ENCODE measurements at regions not wholly inside any gene's neighbourhood (a gene's known extent, or its start where the extent isn't known, plus 50 kb on each side); places are given as distances from the start of the nearest gene placed in this dataset.

DNA sequence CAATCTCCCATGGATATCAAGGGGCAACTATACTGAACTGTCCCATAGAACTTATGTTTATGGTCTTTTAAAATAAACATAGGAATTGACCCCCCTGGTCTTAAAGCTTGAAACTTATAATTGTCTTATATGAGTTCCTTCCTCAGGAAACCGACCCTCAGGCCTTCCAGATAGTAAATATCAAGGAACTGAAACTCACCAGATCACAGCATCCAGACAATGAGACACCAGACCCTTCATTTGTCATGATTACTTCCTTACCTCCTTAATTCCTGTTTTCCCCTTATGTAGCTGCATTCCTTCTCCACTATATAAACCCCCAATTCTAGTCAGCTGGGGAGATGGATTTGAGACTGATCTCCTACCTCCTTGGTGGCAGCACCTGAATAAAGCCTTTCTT is 94.8 kb upstream of the GRPR start:
- no peaks in the 10 kb centered on the region for H3K79me2 ChIP-seq (ENCODE audit: insufficient read depth)
- no peak for TF ChIP-seq RCOR1 (IDR thresholded peaks at IDR 0.05; ENCODE audit: low read length)
- TF ChIP-seq, protein P1, sequence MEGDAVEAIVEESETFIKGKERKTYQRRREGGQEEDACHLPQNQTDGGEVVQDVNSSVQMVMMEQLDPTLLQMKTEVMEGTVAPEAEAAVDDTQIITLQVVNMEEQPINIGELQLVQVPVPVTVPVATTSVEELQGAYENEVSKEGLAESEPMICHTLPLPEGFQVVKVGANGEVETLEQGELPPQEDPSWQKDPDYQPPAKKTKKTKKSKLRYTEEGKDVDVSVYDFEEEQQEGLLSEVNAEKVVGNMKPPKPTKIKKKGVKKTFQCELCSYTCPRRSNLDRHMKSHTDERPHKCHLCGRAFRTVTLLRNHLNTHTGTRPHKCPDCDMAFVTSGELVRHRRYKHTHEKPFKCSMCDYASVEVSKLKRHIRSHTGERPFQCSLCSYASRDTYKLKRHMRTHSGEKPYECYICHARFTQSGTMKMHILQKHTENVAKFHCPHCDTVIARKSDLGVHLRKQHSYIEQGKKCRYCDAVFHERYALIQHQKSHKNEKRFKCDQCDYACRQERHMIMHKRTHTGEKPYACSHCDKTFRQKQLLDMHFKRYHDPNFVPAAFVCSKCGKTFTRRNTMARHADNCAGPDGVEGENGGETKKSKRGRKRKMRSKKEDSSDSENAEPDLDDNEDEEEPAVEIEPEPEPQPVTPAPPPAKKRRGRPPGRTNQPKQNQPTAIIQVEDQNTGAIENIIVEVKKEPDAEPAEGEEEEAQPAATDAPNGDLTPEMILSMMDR (IDR thresholded peaks at IDR 0.05) = no peak
- no peak for TF ChIP-seq EZH2phosphoT487 (IDR thresholded peaks at IDR 0.05; ENCODE audit: borderline replicate concordance, low read depth)
- no peak for TF ChIP-seq FOXJ3 (CRISPR knock-in tag; IDR thresholded peaks at IDR 0.05)
- TF ChIP-seq MXI1 (IDR thresholded peaks at IDR 0.05; ENCODE audit: low read depth, low read length) = no peak
- TF ChIP-seq RAD21 (IDR thresholded peaks at IDR 0.05; ENCODE audit: low read length) = no peak
- H3K9ac ChIP-seq = no peak overlapping the region
- no peak overlapping the region for H3K4me2 ChIP-seq
- H3K4me1 ChIP-seq (ENCODE audit: control insufficient read depth in 1 of 2, insufficient read depth in 2 of 2, low read depth in 1 of 2, low read length in 1 of 2) = peaks cover 0 to 12% of the 10 kb centered on the region in 2 experiments; a peak in 2 of 4 replicates
- H3K27me3 ChIP-seq (ENCODE audit: insufficient read depth) = no peaks in the 10 kb centered on the region
- no peak for DNase-seq
- no peak overlapping the region for H3K27ac ChIP-seq (ENCODE audit: low read depth in 2 of 2, low read length in 1 of 2)
- POLR2A ChIA-PET = no interaction called here
- CTCF ChIA-PET = no interaction called here
- H3K4me3 ChIP-seq (ENCODE audit: low read depth in 2 of 2, low read length in 1 of 2) = no peak overlapping the region
- H3K9me2 ChIP-seq = no peaks in the 10 kb centered on the region
- H3K9me3 ChIP-seq = no peaks in the 10 kb centered on the region
- peaks cover 14% of the 10 kb centered on the region for H3F3A ChIP-seq (replicated peaks; ENCODE audit: insufficient read depth)
- H3K36me3 ChIP-seq (replicated peaks in 1 of 2; ENCODE audit: control insufficient read depth in 1 of 2, insufficient read depth in 2 of 2, low read length in 1 of 2) = no peaks in the 10 kb centered on the region
- H4K20me1 ChIP-seq (ENCODE audit: insufficient read depth) = no peaks in the 10 kb centered on the region
- 42% methylated on average over 1 of the region's 1 CpG for WGBS (ENCODE audit: low lambda C conversion rate)
- no peak overlapping the region for H2AFZ ChIP-seq (ENCODE audit: low read depth)

DNA sequence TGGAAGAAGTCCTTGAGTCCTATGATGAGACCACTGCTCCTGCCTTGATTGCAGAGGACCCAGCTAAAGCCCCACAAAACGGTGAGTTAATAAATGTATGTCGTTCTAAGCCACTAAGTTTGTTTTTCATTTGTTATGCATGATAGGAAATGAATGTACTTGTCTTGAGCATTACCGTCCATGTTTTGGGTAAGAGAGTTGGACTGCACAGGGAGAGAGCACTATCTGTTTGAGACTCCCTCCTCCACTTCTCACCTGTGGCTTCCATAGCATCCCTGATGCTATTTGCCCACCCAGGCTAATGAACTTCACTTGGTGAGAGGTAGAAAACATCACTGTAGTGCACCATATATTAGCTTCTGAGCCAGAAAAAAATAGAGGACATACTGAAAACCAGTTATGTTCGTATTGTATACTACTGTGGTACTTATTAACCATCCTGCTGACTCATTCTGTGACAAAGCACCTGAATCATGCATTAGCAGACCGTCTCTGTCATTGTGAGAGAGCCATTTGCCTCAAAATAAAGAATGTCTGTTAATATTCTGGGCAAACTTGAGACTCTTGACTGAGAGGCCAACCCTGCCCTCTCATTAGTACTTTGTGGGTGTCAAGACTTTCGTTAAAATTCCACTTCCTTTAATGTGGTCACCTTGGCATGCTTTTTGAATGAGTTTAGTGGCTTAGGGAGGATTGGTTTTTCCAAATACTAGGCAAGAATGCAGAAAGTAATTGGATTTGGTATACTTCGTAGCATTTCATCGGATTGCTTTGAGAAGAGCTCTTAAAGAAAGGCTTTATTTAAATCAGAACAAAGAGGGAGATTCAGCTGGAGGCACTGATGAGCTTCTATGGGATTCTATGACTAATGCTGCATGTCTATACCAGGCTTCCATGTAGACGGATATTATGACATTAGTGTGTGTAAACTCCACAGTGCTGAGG is 99.3 kb upstream of the GRPR start:
- ChIA-PET POLR2A (no interaction called here), CTCF (no interaction called here)
- peak overlapping the region in 1 of 2 experiments; percentile 87; a peak in 2 of 4 replicates for H3K27ac ChIP-seq (ENCODE audit: low read depth in 2 of 2, low read length in 1 of 2)
- no peaks in the 10 kb centered on the region for H3K79me2 ChIP-seq (ENCODE audit: insufficient read depth)
- no peaks in the 10 kb centered on the region for H3K9me2 ChIP-seq
- 17% methylated on average over 9 of the region's 9 CpGs for WGBS (ENCODE audit: low lambda C conversion rate)
- H3K4me2 ChIP-seq = peak overlapping the region; percentile 59
- H3K4me3 ChIP-seq (ENCODE audit: low read depth in 2 of 2, low read length in 1 of 2) = no peak overlapping the region
- DNase-seq = no peak
- H3K9me3 ChIP-seq = no peaks in the 10 kb centered on the region
- TF ChIP-seq, protein P2, sequence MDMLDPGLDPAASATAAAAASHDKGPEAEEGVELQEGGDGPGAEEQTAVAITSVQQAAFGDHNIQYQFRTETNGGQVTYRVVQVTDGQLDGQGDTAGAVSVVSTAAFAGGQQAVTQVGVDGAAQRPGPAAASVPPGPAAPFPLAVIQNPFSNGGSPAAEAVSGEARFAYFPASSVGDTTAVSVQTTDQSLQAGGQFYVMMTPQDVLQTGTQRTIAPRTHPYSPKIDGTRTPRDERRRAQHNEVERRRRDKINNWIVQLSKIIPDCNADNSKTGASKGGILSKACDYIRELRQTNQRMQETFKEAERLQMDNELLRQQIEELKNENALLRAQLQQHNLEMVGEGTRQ (IDR thresholded peaks at IDR 0.05; ENCODE audit: borderline replicate concordance, low read depth, low read length) = no peak
- TF ChIP-seq POLR2AphosphoS5 (IDR thresholded peaks at IDR 0.05; ENCODE audit: low read depth, low read length) (no peak), JUND (IDR thresholded peaks at IDR 0.05) (peak; percentile 79), FOSL2 (IDR thresholded peaks at IDR 0.05; ENCODE audit: borderline replicate concordance, low read depth) (peak; percentile 90), RXRA (IDR thresholded peaks at IDR 0.05; ENCODE audit: borderline replicate concordance, low read depth) (no peak), TCF12 (IDR thresholded peaks at IDR 0.05) (peak; percentile 37; the same call in 1 of the 2 replicates), RCOR1 (IDR thresholded peaks at IDR 0.05; ENCODE audit: low read length) (no peak)
- TF ChIP-seq, protein P3, sequence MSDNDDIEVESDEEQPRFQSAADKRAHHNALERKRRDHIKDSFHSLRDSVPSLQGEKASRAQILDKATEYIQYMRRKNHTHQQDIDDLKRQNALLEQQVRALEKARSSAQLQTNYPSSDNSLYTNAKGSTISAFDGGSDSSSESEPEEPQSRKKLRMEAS (IDR thresholded peaks at IDR 0.05; ENCODE audit: low read depth) = 0 out of 2 replicates have a peak, but pooled peaks have one; percentile 9
- TF ChIP-seq, protein P4, sequence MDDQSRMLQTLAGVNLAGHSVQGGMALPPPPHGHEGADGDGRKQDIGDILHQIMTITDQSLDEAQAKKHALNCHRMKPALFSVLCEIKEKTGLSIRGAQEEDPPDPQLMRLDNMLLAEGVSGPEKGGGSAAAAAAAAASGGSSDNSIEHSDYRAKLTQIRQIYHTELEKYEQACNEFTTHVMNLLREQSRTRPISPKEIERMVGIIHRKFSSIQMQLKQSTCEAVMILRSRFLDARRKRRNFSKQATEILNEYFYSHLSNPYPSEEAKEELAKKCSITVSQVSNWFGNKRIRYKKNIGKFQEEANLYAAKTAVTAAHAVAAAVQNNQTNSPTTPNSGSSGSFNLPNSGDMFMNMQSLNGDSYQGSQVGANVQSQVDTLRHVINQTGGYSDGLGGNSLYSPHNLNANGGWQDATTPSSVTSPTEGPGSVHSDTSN (IDR thresholded peaks at IDR 0.05) = peak; percentile 31; the same call in 1 of the 2 replicates
- TF ChIP-seq, protein P5, sequence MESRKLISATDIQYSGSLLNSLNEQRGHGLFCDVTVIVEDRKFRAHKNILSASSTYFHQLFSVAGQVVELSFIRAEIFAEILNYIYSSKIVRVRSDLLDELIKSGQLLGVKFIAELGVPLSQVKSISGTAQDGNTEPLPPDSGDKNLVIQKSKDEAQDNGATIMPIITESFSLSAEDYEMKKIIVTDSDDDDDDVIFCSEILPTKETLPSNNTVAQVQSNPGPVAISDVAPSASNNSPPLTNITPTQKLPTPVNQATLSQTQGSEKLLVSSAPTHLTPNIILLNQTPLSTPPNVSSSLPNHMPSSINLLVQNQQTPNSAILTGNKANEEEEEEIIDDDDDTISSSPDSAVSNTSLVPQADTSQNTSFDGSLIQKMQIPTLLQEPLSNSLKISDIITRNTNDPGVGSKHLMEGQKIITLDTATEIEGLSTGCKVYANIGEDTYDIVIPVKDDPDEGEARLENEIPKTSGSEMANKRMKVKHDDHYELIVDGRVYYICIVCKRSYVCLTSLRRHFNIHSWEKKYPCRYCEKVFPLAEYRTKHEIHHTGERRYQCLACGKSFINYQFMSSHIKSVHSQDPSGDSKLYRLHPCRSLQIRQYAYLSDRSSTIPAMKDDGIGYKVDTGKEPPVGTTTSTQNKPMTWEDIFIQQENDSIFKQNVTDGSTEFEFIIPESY (IDR thresholded peaks at IDR 0.05; ENCODE audit: borderline replicate concordance, low read depth) = no peak
- peaks cover 0 to 26% of the 10 kb centered on the region in 2 experiments; a peak in 2 of 4 replicates for H3K4me1 ChIP-seq (ENCODE audit: control insufficient read depth in 1 of 2, insufficient read depth in 2 of 2, low read depth in 1 of 2, low read length in 1 of 2)
- H2AFZ ChIP-seq (ENCODE audit: low read depth) = peak overlapping the region; percentile 42; the same call in 1 of the 2 replicates
- H3F3A ChIP-seq (replicated peaks; ENCODE audit: insufficient read depth) = peaks cover 28% of the 10 kb centered on the region
- no peaks in the 10 kb centered on the region for H4K20me1 ChIP-seq (ENCODE audit: insufficient read depth)
- no peaks in the 10 kb centered on the region for H3K27me3 ChIP-seq (ENCODE audit: insufficient read depth)
- no peaks in the 10 kb centered on the region for H3K36me3 ChIP-seq (replicated peaks in 1 of 2; ENCODE audit: control insufficient read depth in 1 of 2, insufficient read depth in 2 of 2, low read length in 1 of 2)
- peak overlapping the region; percentile 47; the same call in 1 of the 2 replicates for H3K9ac ChIP-seq
